ENCODE measurements at regions not wholly inside any gene's neighbourhood (a gene's known extent, or its start where the extent isn't known, plus 50 kb on each side); places are given as distances from the start of the nearest gene placed in this dataset.
"Not testable (repeated sequence)": the region's sequence is repeated elsewhere in the genome, so short reads cannot be mapped to it uniquely, and the experiment has no call there.

DNA sequence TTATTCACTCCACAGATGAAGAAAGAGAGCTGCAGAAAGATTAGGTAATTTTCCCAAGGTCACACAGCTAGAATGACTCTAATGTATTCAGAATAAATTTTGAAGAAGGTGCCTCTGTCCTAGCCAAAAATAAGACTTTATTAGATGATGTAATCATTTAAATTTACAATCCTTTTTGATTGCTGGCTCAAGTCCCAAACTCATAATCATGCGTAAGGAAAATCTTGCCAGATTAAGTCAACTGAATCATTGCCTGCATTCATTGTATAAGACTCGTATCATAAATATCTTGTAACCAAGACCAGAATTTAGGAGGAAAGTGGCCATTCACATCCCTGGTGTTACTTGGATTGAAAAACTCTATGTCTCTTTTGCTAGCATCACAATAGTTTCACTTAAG, 53.1 kb upstream of the STK39 start:
- no peak for DNase-seq (ENCODE audit: low read depth, low spot score)

DNA sequence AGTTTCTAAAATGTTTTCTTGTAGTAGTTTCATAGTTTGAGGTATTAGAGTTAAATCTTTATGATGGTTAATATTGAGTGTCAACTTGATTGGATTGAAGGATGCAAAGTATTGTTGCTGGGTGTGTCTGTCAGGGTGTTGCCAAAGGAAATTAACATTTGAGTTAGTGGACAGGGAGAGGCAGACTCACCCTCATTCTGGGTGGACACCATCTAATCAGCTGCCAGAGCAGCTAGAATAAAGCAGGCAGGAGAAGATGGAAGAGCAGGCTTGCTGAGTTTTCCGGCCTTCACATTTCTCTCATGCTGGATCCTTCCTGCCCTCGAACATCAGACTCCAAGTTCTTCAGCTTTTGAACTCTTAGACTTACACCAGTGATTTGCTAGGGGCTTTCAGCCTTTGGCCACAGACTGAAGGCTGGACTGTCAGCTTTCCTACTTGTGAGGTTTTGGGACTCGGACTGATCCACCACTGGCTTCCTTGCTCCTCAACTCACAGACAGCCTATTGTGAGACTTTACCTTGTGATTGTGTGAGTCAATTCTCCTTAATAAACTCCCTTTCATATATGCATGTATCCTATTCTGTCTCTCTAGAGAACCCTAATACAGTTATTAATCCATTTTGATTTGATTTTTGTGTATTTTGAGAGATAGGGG, 56.8 kb upstream of the STK39 start:
- no peak for DNase-seq (ENCODE audit: low read depth, low spot score)

DNA sequence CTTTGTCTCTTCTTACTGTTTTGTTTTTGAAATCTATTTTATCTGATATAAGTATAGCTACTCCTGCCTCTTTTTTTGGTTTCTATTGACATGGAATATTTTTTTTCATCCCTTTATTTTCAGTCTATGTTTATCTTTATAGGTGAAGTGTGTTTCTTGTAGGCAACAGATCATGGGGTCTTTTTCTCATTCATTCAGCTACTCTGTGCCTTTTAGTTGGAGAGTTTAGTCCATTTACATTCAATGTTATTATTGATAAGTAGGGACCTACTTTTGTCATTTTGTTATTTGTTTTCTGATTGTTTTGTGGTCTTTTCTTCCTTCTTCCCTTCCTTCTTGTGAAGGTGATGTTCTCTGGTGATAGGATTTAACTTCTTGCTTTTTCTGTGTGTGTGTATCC, 60.0 kb upstream of the STK39 start:
- DNase-seq (ENCODE audit: low read depth, low spot score) = no peak

DNA sequence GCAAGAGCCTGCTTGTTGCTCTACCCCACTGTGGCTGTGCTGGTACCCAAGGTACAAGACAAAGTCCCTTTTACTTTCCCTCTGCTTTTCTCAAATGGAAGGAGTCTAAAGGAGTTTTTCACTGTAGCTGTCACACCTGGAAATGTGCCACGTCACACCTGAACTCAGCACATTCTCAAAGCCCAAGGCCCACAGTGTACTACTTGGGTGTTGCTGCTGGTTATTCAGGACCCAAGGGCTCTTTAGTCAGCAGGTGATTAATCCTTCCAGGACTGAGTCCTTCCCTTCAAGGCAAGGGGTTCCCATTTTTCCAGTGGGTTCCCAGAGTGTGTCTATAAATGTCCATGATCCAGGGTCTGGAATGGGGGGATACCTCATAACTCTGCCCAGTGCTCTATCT, 63.2 kb upstream of the STK39 start:
- no peak for DNase-seq (ENCODE audit: low read depth, low spot score)

DNA sequence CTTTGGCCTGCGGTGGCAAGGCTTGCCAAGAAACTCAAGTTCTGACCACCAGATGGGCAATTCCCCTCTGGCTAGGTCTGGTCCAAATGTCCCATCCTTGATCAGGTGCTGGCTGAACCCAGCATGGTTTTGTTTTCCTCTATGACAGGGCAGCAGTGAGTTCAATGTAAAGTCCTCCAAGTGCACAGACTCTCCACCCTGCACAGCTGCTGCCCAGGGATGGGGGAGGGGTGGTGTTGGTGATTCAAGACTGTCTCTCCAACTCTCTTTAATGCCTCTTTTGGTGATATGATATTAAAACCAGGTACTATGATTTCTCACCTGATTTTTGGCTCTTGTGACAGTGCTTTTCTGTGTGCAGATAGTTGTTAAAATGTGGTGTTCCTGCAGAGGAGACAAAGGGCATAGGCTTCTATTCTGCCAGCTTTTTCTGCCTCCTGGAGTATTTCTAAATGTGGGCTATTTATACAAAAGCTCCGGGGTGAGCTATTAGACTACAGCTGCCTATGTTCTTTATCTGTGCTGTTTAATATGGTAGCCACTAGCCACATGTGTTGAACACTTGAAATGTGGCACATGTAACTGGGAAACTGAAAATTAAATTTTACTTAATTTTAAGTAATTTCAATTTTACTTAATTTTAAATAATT, 64.0 kb upstream of the STK39 start:
- no peak for DNase-seq (ENCODE audit: low read depth, low spot score)

DNA sequence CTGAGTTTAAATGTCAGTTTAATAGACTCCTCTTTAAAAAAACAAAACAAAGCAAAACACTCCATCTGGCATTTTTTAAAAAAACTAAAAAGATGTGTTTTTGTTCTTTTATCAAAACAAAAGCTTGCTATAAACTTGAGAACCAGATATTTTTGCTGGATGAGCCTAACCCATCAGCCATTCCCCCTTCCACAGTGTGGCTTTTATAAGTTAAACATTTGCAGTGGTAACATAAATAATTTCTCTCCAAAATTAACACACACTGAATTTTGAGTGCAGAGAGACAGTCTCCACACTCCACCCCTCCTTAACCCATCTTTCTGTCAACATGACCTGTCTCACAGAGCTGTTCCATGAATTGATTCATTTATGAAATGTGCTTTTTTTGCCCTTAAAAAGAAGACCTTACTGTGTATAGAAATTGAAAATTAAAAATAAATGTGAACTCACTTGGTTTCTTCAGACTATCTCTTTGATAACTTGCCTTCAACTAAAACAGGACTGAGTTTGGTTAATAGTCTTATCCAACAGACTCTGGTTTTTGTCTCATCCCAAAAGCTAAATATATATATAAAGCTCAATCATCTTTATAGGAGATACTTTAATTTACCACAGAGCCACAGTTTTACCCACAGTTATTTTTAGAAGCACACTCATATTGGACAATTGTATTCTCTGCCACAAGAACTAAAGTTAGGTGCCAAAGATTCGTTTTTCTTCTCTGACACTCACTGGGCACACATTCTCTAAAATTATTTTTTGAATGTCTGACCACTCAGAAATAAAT, 64.8 kb upstream of the STK39 start:
- peak; percentile 82 for DNase-seq (ENCODE audit: low read depth, low spot score)

DNA sequence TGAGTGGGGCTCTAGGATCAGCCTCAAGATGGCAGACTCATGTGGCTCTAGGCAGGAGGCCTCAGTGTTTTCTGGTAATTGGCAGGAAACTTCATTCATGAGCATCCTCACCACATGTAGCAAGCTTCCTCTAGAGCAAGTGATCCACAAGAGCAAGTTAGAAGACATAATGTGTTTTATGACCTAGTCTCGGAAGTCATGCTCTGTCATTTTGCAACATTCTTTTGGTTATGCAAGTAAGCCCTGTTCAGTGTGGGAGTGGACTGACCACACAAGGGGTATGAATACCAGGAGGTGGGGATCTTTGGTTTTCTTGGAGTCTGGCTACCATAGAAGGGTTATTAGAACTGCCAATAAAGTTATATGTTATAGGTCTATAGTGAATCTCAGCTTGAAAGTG, 66.8 kb upstream of the STK39 start:
- no peak for DNase-seq (ENCODE audit: low read depth, low spot score)

DNA sequence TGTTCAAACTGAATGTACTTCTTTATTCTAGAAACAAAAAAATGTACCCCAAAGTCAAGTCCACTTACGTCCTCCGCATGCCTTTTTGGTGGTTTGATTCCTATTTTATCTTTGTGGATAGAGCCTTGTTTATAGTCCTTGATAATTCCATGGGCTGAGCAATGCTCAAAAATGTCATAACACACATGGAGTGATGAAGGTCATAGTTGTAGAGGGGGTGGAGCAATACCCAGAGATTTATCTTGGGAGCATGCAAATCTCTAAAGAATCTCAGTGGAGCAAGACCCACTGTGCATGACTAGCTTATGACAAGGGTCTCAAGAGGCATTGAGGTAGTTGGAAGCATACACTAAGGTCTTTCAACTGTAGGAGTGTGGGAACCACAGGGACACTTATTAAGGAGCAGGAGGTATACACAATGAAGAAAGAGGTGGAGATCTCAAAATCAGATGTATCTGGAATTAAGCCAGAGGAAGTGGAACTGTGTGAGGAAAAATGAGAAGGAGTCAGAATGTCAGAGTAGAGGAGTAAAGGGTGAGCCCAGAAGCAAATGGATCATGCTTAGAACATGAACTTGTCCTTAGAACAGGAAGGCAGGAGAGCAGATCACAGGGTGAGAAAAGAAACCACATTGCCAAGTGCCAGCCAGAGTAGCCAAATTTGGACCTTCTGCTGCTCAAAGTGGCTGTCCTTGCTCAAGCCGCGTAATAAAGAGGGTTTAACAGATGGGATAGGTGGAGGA, 68.1 kb upstream of the STK39 start:
- no peak for DNase-seq (ENCODE audit: low read depth, low spot score)

DNA sequence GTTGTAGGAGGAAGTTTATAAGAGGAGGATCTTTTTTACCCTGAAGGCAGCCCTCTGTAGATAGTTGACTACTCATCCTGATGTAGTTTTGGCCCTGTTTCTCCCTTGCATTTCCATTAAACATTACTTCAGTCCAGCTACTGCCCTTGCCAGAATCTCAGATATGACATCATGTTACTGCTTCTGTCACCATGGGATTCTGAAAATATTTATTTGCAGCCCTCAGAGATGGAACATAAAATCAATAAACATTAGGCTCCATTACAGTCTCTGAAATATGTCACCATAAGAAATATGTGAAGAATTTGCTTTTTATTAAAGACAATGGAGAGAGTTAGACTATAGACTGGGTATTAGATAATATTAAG, 68.7 kb upstream of the STK39 start:
- no peak for DNase-seq (ENCODE audit: low read depth, low spot score)

DNA sequence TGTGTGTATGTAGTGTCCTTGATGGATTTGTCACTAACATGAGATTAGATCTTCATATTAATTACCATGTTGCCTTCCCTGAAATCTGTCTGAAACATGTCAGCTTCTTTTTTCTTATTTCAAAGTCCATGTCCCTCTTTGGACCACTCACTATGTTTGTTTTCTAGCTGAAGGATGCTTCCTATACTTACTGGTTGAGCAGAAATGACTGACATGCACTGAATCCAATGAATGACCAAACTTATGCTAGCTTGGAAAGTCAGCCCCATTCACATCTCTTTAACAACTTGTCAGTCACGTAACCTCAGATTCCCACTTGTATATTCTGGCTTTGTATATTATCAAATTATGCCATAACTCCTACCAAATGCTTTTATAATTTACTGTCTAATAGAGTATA, 69.9 kb upstream of the STK39 start:
- DNase-seq (ENCODE audit: low read depth, low spot score) = no peak

DNA sequence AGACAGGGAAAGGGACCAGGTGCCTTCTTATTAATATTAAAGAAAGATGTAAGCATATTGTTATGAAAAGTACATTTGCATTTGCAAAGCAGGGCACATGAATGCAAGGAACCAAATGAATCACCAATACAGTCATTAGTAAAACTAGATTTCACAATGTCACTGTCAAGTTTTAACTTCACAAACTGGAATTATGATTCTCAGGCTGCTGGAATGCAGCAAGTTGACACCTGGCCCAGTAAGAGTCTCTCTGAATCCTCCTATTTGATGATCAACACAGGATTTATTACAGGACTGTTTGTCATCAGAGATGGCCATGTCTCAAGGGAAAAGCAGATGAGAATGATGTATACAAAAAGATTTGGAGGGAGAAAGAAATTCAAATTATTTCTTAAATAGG, 72.9 kb upstream of the STK39 start:
- no peak for DNase-seq (ENCODE audit: low read depth, low spot score)

DNA sequence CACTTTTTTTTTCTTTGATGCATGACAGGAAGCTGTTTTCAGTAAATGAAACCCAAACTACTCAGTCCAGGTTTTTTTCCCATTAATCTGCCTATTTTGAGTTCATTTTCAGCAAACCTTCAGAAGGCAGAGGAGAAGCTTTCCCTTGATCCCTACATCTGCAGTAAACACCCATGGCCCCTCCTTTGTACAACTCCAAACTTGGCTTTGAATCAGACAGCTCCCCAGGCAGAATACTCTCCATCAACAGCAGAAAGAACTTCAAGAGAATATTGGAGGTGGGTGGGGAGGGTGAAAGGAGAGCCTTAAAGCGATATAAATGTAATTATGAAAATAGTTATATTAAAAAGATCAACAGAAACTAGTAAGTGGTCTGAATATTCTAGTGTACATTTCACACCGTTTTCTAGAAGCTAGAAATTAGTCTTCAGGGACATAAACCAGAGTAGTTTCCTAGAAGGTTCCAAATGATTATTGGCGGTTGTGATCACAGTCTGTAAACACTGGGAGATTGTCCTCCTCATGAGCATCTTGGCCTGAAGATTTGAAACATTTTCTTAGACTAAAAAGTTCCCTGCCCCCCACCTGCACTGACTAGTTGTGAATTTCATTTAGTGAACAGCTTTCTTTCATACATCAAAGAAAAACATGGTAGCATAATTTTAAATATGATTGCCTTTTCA, 75.1 kb upstream of the STK39 start:
- no peak for DNase-seq (ENCODE audit: low read depth, low spot score)

DNA sequence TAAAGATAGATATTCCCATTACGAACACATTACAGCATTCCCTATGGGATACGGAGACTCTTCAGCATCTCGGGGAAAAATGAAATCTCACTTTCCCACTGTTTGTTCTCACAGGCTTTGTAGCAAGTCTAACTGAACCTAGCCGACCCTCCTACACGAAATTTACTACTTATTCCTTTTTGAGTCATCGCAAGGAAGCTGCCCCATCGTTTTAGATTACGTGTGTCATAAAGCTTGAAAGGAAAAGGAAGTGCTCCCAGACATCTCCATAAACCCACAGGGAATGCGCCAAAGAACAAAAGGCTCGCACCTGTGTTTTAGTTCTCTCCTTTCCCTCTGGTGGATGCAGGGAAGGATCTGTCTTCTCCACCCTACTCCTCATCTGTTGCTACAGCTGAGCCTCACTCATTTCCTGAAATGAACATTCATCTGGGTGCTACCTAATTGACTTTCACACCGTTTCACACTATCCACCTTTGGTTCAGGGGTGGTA, 76.2 kb upstream of the STK39 start:
- no peak for DNase-seq (ENCODE audit: low read depth, low spot score)

DNA sequence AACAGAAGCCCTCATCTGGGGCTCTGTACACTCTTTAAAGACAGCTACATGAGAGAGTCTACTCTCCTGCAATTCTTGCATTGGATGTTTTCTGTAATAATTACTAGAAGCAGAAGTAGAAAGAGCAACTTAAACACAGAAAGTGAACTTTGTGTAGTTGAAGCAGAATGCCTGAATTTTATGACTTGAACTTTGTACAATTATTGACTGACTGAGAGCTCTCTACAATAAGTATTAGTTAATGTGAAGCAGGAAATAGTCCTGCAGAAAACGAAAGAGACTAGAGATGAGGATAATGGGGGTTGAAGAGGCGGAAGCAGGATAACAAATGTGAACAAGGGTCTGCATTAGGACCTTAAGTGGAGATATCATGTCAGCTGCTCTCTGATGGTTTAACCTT, 79.2 kb upstream of the STK39 start:
- no peak for DNase-seq (ENCODE audit: low read depth, low spot score)

DNA sequence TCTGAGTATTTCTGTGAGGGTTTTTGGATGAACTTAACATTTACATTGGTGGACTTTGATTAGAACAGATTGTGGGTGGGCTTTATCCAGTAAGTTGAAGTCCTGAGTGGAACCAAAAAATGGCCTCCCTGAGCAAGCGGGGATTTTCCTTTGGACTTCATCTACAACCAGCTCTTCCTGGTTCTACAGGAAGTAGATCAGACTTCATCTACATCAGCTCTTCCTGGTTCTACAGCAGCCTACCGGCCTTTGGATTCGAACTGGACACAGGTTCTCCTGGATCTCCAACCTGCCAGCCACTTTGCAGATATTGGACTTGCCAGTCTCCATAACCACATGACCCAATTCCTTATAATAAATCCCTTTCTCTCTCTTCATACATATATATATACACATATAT, 79.9 kb upstream of the STK39 start:
- DNase-seq (ENCODE audit: low read depth, low spot score) = no peak

DNA sequence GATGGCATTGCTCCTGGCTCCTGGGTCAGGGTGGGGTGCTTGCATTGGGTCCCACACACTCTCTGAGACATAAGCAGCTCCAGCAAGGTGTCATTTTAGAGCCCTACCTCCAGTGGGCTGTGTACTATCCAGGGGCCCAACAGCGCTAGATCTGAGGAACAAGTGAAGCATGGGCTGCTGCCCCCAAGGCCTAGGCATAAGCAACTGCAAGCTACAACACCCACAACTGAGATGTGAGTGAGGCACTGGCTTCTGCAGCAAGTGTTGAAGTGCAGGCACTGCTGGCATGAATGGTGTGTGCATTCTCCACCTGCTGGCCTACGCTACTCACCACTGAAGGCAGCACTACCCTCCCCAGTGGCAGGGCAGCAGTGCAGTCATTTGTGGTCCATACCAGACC, 81.0 kb upstream of the STK39 start:
- DNase-seq (ENCODE audit: low read depth, low spot score) = no peak

DNA sequence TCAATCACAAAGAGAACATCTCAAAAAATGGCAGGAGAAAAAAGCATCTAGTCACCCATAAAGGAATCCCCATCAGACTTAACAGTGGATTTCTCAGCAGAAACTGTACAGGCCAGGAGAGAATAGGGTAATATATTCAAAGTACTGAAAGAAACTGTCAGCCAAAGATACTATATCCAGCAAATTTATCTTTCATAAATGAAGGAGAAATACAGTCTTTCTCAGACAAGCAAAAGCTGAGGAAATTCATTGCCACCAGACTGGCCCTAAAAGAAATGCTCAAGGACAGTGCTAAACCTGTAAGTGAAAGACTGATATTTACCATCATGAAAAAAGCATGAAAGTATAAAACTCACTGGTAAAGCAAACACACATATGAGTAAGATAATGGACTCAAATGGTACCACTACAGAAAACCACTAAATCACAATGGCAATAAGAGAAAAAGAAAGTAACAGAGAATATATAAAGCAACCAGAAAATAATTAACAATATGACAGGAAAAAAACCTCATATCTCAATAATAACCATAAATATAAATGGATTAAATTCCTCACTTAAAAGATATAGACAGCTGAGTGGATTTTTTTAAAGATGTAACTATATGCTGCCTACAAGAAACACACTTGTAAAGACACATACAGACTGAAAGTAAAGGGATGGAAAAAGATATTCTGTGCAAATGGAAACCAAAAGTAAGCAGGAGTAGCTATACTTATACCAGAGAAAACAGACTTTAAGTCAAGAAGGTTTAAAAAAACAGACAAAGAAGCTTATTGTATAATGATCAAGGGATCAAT, 83.4 kb upstream of the STK39 start:
- no peak for DNase-seq (ENCODE audit: low read depth, low spot score)

DNA sequence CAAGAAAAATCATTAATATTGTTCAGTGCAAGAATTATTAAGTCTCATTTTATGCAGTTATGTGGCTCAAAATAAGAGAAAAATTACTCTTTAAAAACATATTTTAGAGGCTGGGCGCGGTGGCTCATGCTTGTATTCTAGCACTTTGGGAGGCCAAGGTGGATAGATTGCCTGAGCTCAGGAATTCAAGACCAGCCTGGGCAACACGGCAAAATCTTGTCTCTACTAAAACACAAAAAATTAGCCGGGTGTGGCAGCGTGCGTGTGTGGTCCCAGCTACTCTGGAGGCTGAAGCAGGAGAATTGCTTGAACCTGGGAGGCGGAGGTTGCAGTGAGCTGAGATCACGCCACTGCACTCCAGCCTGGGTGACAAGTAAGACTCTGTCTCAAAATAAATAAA, 87.9 kb upstream of the STK39 start:
- DNase-seq (ENCODE audit: low read depth, low spot score) = not testable (repeated sequence)

DNA sequence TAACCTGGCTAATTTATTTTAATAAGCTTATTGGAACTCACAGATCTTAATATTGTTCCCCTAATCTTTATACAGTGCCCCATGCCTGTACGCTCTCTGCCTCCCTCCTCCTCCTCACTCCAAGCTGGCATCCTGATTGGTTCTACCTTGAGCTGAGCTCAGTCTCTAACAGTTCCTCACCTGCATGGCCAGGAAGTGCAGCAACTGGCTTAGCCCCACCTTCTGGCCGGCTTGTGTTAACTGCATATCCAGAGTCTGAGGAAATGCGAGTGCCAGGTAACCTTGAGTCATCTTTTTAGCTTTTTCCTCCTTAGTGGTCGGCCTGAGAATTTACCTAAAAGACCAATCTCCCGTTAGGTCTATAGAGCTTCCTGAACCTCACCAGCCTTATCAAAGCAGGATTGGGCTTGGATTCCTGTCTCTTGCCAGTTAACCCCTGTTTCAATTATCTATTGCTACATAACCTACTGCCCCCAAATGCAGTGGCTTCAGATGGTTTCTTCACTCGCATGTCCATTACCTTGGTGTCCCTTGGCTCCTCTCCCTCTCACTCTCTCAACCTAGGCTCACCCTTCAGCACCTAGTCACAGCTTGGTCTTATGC, 89.5 kb upstream of the STK39 start:
- DNase-seq (ENCODE audit: low read depth, low spot score) = no peak

DNA sequence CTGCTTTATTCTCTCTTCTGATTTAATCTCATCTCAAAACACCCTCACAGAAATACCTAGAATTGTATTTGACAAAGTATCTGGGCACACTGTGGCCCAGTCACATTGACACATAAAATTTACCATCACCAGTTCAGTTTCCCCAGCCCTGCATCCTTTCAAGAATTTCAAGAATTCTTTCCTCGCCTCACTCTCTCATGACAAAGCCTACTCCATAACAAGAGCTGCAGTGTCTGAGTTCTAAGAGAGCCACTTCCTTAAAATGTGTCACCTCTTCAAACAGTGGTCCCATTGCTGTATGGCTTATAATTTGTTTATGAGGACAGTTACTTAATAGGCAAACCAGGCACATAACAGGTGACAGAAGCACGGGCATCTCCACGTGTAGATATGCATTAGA, 90.9 kb upstream of the STK39 start:
- DNase-seq (ENCODE audit: low read depth, low spot score) = no peak
